ENCODE measurements at regions not wholly inside any gene's neighbourhood (a gene's known extent, or its start where the extent isn't known, plus 50 kb on each side); places are given as distances from the start of the nearest gene placed in this dataset.

DNA sequence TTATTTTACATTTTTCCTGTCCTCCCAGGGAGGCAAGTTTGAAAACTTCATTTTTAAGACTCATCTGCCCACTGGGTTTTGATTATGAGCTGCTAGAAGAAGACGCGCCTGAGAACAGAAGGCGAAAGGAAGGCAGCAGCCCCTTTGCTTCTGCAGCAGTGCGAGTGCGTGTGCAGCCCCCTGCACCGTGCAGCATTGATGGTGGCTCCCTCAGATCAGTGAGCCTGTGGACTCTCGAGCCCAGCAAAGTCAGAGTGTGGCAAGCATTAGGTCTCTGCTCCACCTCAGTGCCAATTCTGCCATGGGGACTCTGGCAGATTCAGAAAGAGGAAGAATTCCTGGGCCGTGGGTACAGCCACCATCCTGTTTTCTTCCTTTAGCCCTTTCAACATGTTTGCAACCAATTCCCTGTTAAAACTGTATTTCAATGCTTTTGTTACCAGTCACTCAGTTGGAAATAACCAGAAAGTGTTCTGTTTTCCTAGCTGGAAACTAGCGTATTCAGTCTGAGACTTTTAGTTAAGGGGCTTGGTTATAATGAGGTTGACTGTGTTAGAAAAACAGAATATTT is 134.8 kb upstream of the OGFRL1 start:
- H3K27ac ChIP-seq (ENCODE audit: low read depth, low read length): no peak overlapping the region

DNA sequence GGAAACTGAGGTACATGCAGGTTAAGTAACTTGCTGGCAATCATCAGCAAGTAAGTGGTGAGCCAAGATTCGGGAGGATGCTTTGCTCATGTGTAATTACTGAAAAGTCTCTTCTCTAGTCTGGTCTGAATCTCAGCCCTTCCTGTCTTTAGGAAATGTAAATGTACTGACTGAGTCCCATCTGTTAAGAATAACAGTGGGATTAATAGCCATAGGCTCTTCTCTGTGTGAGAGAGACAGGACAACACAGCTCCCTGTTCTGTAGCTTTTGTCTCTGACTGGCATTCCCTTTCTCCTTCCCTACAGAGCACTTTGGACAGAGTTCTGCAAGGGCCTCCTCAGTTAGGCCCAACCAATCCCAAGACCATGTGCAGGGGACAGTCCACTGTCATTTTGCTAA is 131.3 kb upstream of the OGFRL1 start:
- no peaks in the 10 kb centered on the region for H3K9me3 ChIP-seq (ENCODE audit: control insufficient read depth, low read length)
- Mint-ChIP-seq H3K27me3 (ENCODE audit: insufficient read depth) (no peaks in the 10 kb centered on the region), H3K4me1 (peaks cover 24% of the 10 kb centered on the region), H3K4me3 (no peak overlapping the region), H3K36me3 (ENCODE audit: low read depth) (no peaks in the 10 kb centered on the region), H3K9me3 (no peaks in the 10 kb centered on the region), H3K27ac (peak overlapping the region; percentile 3)
- WGBS, 2 experiments (ENCODE audit: insufficient coverage in 1 of 2, insufficient read length in 1 of 2): 81% methylated on average over 1 of the region's 1 CpG; no CpG with 5 or more reads in 1 of the 2 experiments
- no peaks in the 10 kb centered on the region for H3K4me1 ChIP-seq (ENCODE audit: control insufficient read depth, insufficient read depth, low read length)
- no peaks in the 10 kb centered on the region for H3K36me3 ChIP-seq (ENCODE audit: control insufficient read depth, insufficient read depth, low read length)
- no peak for DNase-seq
- TF ChIP-seq, protein P1, sequence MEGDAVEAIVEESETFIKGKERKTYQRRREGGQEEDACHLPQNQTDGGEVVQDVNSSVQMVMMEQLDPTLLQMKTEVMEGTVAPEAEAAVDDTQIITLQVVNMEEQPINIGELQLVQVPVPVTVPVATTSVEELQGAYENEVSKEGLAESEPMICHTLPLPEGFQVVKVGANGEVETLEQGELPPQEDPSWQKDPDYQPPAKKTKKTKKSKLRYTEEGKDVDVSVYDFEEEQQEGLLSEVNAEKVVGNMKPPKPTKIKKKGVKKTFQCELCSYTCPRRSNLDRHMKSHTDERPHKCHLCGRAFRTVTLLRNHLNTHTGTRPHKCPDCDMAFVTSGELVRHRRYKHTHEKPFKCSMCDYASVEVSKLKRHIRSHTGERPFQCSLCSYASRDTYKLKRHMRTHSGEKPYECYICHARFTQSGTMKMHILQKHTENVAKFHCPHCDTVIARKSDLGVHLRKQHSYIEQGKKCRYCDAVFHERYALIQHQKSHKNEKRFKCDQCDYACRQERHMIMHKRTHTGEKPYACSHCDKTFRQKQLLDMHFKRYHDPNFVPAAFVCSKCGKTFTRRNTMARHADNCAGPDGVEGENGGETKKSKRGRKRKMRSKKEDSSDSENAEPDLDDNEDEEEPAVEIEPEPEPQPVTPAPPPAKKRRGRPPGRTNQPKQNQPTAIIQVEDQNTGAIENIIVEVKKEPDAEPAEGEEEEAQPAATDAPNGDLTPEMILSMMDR (conservative IDR thresholded peaks at IDR 0.05): no peak
- H3K27ac ChIP-seq (ENCODE audit: low read depth, low read length): no peak overlapping the region
- no peaks in the 10 kb centered on the region for H3K27me3 ChIP-seq (ENCODE audit: control insufficient read depth, insufficient read depth, low read length, poor library complexity, severe bottlenecking)
- no peak overlapping the region for H3K4me3 ChIP-seq (ENCODE audit: low read length)
- no peak overlapping the region for H3K9ac ChIP-seq (ENCODE audit: extremely low read depth, low read length, poor library complexity, severe bottlenecking)

More for the DNA sequence above, 134.8 kb upstream of the OGFRL1 start:
- DNase-seq: no peak
- Histone ChIP-seq H3K4me3 (ENCODE audit: low read length) (no peak overlapping the region), H3K9ac (ENCODE audit: extremely low read depth, low read length, poor library complexity, severe bottlenecking) (no peak overlapping the region), H3K9me3 (ENCODE audit: control insufficient read depth, low read length) (no peaks in the 10 kb centered on the region), H3K36me3 (ENCODE audit: control insufficient read depth, insufficient read depth, low read length) (no peaks in the 10 kb centered on the region), H3K27me3 (ENCODE audit: control insufficient read depth, insufficient read depth, low read length, poor library complexity, severe bottlenecking) (no peaks in the 10 kb centered on the region), H3K4me1 (ENCODE audit: control insufficient read depth, insufficient read depth, low read length) (no peaks in the 10 kb centered on the region)
- Mint-ChIP-seq H3K9me3 (no peaks in the 10 kb centered on the region), H3K36me3 (ENCODE audit: low read depth) (no peaks in the 10 kb centered on the region), H3K27me3 (ENCODE audit: insufficient read depth) (no peaks in the 10 kb centered on the region), H3K27ac (no peak overlapping the region), H3K4me1 (peaks cover 9% of the 10 kb centered on the region), H3K4me3 (no peak overlapping the region)
- WGBS, 2 experiments (ENCODE audit: insufficient coverage in 1 of 2, insufficient read length in 1 of 2): 81 to 88% methylated on average over 8 to 9 of the region's 9 CpGs
- TF ChIP-seq, protein P1 (conservative IDR thresholded peaks at IDR 0.05): no peak

DNA sequence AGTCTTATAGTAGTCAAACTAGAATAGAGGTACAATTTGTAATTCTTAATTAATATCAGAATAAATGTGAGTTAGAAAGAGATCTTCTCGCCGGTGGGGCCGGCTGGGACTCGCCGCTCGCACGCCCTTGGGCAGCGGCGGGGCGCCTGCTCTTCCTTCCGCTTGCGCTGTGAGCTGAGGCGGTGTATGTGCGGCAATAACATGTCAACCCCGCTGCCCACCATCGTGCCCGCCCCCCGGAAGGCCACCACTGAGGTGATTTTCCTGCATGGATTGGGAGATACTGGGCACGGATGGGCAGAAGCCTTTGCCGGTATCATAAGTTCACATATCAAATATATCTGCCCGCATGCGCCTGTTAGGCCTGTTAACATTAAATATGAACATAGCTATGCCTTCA is 123.7 kb upstream of the OGFRL1 start:
- DNase-seq: no peak
- 91 to 100% methylated on average over 3 to 22 of the region's 22 CpGs for WGBS, 2 experiments (ENCODE audit: insufficient coverage in 1 of 2, insufficient read length in 1 of 2)
- peaks cover 19% of the 10 kb centered on the region for H3K4me1 Mint-ChIP-seq

More for the DNA sequence above, 123.7 kb upstream of the OGFRL1 start:
- H3K4me3 Mint-ChIP-seq: no peak overlapping the region
- H3K4me3 ChIP-seq (ENCODE audit: low read length): no peak overlapping the region
- no peaks in the 10 kb centered on the region for H3K36me3 ChIP-seq (ENCODE audit: control insufficient read depth, insufficient read depth, low read length)
- H3K27me3 ChIP-seq (ENCODE audit: control insufficient read depth, insufficient read depth, low read length, poor library complexity, severe bottlenecking): no peaks in the 10 kb centered on the region
- no peaks in the 10 kb centered on the region for H3K27me3 Mint-ChIP-seq (ENCODE audit: insufficient read depth)
- no peak overlapping the region for H3K9ac ChIP-seq (ENCODE audit: extremely low read depth, low read length, poor library complexity, severe bottlenecking)
- H3K9me3 Mint-ChIP-seq: no peaks in the 10 kb centered on the region
- no peaks in the 10 kb centered on the region for H3K36me3 Mint-ChIP-seq (ENCODE audit: low read depth)
- no peaks in the 10 kb centered on the region for H3K4me1 ChIP-seq (ENCODE audit: control insufficient read depth, insufficient read depth, low read length)
- H3K9me3 ChIP-seq (ENCODE audit: control insufficient read depth, low read length): no peaks in the 10 kb centered on the region
- no peak overlapping the region for H3K27ac Mint-ChIP-seq
- no peak overlapping the region for H3K27ac ChIP-seq (ENCODE audit: low read depth, low read length)
- TF ChIP-seq, protein P1 (conservative IDR thresholded peaks at IDR 0.05): no peak

Data from endodermal cell (in vitro differentiated cells).